GM19043 (cell line): ENCODE measurements at regions not wholly inside any gene's neighbourhood (a gene's known extent, or its start where the extent isn't known, plus 50 kb on each side); places are given as distances from the start of the nearest gene placed in this dataset.

Experiments
- ATAC-seq: cut with Tn5 transposase; IDR thresholded peaks from one replicate; pipeline ENCODE4 v1.9.1; 2021; ENCODE audit warnings: low read depth; ENCODE audit not compliant: unreplicated experiment

DNA sequence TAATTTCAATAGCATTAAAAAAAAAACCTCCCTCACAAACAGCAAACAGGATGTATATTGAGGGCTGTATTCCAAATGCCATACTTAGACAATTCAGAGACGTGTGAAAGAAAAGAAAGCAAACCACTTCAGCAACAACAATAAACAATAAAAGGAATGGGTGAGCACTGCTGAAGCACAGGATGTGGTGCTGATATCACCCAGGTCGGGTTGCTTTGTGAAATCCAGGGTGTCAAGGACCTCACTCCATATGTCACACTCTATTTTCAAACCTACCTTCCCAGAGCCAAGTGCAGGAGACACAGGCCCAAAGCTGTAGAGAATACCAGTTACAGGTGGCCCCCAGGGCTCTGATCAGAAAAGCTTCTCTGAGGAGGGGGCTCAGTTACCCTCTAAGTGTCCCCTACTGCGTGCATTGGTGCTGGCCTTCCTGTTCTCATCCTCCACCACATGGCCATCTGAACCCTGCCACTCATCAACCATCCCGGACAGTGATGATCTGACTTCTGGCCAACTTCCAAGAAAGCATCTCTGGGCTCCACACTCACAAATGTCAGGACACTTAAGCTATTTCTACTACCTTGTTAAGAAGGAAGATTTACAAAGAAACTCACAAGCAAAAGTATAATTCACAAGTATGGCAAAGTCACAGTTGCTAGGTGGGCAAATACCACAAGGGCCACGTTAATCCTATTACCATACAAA lies 363.0 kb downstream of the SS18 start:
- no peak for ATAC-seq

DNA sequence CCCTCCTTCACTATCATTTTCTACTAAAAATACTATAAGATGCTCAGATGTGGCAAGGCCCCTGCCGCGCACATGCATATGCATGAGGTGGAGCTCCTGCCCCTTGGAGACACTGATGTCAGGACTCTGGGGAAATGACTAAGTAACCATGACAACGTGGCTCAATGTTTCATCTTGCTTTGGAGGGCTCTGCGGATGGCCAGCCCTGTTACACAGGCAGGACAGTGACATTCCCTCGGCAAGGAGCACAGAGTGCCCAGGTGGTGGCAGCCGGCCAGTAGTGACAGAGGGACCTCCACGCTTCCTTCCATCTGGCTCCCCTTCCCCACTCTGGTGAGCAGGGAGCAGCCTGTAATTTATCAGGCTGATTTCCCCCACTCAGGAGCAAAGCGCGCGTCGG lies 364.1 kb downstream of the SS18 start:
- no peak for ATAC-seq

DNA sequence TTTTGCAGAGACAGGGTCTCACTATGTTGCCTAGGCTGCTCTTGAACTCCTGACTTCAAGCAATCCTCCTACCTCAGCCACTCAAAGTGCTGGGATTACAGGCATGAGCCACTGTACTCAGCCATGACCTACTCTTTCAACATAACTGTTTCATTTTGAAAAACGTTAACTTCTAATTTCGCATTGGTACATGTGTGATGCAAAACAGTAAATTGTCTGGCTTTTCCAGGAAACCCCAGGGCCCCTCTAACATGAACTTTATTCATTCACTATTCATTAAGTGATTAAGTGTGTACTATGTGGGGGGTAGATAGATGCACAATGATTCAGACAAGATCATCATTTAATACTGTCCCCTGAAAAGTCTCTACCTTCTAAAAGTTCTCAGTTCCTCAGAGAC lies 364.9 kb downstream of the SS18 start:
- ATAC-seq: no peak

DNA sequence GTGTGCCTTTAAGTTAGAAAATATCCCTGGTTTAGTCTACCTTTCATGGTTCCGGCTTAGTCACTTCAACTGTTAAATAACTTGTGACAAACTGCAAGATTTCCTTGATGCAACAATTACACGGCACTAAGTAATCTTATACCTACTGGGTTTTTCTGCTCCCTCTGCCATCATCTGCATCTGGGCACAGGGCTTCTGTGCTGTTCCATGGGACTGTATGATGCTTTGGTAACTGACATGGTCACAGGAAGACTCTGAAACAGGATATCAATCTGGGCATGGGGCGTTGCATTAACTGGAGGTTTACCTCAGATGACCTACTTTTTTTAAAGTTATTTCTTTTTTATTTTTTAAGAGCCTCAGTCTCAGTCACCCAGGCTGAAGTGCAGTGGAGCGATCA lies 365.4 kb downstream of the SS18 start:
- ATAC-seq: no peak

DNA sequence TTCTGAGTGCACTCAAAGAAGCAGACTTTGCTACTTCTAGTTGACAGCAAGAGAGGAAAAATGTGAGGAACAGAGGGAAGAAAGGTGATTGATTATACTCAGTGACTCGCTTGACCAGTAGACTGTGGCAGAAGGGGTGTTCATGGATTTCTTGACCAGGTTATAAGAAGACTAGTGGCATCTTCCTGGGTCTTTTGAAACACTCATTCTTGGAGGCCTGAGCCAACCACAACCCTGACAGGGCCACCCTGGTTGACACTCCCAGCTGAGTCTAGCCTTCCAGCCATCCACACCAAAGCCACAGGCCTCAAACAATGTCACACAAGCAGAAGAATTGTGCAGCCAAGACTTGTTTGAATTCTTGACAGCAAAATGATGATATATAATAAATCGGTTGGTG lies 366.3 kb downstream of the SS18 start:
- no peak for ATAC-seq

DNA sequence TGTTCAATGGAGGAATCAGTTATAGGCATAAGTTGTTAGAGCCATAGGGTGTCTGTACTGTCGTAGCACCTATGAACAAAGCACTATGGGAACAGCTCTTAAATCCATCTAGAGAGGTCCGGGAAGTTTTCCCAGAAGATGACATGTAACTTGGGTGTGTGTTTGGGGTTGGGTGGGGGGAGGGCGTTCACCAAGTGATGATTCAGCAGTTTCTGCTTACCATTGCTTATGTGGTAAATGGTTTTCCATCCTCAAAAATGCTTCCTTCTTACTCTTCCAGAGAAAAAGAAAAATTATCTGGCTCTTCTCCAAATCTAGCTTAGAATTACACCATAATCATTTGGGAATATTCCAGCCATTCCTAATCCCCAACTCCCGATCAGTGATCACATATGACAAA lies 361.1 kb upstream of the ZNF521 start:
- no peak for ATAC-seq

DNA sequence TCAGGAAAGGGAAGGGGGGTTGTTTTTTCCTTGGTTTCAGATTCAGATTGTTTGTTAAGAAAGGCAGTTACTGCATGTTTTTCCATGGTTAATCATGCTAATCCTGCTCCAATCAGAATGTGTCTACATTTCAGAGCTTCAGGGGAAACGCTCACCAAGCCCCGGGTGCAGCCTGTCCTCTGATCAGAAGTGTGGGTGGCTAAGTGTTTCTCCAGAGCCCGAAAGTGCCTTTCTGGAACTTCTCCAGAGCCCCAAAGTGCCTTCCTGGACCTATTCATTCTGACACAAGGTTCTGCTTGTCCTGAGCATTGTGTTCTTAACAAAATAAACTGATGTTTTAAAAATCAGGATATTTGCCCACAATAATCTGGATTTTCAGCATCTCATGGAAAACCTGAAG lies 359.0 kb upstream of the ZNF521 start:
- ATAC-seq: no peak

DNA sequence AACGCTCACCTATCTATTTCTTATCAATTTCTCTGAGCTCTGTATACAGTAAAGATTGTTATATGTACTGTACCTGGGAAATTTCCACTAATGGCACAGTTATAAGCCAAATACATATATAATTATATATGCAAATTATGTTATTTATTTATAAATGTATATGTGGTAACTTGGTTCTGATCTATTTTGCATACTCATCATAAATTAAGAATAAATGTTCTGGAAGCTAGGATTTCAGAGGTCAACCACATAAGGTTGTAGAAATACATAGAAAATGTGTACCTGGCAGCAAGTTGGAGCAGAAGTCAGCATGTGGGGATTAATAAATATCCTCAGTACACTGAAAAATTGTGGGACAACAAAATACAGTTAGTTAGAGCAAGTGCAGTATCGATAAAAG lies 353.7 kb upstream of the ZNF521 start:
- no peak for ATAC-seq

DNA sequence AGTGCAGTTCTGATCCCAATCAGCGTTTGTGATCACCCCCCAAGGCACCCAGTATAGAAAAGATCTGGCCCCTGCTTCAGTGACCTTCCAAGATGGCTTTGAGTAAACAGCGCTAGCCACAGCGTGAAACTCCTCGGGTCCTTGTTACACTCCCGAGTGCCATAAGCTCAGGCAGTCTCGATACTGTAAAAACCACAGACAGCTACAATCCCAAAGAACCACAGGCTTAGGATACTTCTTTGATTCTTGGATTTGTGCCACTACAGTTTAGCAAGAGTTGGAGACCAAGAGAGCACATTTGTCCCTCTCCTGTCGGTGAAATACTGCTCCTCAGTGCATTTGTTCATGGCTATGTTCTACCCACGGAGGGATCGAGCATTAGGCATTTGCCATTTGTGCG lies 352.5 kb upstream of the ZNF521 start:
- no peak for ATAC-seq

DNA sequence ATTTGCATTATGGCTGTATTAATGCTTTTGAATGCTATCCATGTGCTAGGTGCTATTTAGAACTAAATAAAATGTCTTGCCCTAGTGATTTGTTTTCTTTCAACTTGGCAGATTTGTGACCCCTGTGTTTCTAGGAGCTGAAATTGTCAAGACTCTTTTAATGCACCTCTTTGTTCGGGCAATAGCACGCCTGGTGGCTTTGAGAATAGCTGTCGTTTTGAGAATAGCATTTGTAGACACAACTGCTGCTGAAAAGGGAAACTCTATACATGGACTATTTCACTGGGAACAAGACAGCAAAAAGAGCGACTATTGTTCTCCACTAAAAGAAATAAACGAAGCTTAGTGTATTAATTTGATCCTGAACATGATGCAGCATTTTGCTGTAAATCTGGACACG lies 352.1 kb upstream of the ZNF521 start:
- no peak for ATAC-seq

DNA sequence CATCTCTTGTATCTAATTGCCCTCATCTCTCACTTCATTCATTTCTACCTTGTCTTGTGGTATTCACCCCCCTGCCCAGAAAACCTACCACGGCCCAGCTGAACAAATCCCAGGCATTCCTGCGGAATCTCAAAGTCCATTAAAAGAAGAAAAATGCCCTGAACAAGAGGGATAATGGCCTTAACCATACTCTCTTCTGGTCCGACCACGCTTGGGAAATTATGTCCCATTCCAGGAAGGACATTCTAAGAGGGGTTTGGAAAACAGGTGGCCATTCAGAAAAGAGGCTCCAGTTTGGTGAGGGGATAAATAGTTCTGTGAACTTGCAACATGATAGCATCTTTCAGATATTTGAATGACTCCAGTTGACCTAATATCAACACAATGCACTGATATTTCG lies 349.9 kb upstream of the ZNF521 start:
- no peak for ATAC-seq

DNA sequence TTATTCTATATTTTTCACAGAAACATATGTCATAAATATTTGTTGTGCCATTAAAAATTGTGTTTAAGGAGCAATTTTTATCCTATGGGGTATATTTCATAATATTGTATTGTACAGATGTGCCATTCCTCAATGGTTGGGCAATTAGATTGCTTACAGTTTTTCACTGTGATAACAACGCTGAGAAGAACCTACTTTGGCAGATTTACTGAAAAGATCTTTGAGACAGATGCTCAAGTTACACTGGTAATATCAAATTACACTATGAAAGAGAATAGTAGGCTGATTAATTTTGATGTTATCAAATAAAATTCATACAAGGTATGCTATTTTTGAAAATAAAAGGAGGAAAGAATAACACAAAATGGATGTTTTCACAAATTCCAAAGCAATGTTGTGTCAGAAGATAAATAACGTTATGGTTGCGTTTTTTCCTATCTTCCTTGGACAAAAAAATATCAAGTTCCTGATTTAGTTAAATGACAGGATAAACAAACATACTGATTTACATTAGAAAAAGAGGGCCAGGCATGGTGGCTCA lies 335.1 kb upstream of the ZNF521 start:
- ATAC-seq: no peak

DNA sequence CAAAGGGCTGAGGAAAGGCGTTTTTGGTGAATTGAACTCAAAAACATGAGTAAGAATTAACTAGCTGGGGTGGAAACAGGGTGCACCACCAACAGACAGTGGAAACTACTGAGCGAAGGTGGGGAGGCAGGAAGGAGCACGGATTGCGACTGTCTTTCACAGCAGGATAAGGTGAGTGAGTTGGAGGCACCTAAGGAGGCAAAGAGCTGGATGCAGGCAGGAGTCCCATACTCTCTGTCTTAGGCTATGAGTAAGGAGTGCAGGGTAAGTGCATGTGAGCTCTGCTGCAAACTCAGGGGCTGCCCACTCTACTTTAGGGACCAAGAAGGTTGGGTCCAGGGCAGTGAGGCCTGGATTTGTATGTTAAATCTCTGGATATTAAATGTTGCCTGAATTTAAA lies 333.1 kb upstream of the ZNF521 start:
- no peak for ATAC-seq

DNA sequence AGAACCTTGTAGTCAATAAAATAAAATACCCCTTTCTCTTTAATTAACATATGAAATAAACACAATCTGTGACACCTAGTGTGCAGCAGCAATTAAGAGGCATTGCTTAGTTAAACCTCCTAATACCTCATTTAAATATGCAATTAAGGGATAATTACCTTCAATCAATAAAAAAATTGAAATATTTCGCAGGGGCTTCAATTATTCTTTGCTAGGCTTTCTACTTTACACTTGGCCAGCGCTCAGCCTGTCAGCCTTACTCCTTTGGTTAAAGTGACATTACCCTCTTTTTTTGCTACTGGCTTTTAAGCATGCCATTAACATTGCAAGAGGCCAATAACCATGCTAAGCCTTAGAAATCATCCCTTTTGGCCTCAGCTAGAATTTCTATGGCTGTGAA lies 327.5 kb upstream of the ZNF521 start:
- no peak for ATAC-seq

DNA sequence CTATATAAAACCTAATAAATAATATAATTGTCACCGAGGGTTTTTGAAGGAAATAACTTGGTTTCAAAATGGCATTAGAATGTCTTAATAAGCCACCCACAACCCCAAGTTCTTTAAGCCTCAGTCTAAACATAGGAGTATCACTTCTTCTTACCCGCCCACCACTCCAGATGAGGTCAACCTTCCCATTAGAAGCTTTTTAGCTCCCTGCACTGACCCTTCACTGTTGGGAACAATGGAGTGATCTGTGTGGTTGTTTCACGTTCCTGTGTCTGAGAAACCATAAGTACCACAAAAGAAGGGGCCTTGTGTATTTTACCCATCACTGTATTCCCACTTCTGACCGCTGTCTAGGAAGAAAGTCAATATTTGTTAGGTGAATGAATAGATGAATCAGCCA lies 326.3 kb upstream of the ZNF521 start:
- ATAC-seq: no peak

DNA sequence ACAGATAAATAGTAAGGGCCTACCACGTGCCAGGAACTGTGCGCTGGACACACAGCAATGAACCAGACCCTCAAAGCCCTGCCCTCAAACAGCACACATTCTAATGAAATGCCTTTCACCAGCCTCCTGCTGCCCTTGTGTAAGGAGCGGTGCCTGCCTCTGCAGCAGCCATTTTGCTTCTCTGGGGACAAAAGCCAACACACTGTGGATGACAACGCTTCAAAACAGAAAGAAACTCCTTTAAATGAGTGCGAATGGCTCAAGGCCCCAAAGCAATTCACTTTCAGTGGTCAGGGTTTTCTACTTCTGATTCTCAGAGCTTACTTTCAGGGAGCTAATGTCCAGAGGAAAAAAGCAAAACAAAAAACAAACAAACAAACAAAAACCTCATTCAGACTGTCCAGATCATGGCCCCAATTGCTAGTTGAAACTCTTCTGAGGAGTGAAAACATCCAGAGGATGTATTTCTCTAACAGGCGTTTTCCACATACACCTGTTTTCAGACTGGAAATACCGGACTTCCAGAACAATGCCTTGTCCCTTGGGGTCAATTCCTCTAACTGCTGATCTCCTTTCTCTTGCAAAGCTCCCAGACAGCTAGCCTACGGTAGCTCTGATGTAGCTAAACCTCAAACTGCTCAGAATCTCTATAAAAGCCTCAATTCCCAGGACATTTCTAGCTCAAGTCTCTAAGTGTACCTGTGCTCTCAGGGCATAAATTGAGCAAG lies 323.3 kb upstream of the ZNF521 start:
- ATAC-seq: no peak

DNA sequence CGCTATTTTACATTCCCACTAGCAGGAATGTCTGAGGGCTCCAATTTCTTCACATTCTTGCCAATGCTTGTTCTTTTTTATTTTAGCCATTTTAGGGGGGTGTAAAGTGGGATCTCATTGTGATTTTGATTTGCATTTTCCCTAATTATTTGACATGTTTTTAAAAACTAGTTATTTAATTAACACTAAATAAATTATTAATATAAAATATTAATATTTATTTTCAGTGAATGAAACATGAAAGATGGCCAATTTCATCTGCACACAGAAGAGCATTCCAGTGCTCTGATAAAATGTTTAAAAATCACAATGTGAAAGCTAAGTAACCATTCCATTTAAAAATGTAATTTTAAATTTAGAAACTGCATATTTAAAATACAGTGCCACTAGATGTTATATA lies 322.2 kb upstream of the ZNF521 start:
- no peak for ATAC-seq

DNA sequence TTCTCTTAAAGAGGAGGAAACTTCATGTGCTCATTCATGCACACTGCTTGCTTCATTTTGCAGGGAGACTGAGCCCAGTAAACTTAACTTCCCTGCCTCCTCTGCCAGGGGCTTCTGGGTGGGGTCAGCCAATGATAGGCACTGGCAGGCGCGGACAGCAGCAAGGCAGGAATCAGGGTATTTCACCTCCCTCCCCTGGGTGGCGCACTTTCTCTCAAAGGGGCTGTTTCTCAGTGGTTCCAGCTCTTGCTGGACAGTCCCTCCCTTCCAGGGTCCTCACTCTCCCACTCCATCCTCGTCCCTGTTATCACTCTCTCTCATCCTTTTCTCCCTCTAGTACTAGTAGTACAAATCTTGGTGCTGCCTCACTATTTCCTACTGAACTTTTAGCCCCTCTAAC lies 320.5 kb upstream of the ZNF521 start:
- ATAC-seq: no peak

DNA sequence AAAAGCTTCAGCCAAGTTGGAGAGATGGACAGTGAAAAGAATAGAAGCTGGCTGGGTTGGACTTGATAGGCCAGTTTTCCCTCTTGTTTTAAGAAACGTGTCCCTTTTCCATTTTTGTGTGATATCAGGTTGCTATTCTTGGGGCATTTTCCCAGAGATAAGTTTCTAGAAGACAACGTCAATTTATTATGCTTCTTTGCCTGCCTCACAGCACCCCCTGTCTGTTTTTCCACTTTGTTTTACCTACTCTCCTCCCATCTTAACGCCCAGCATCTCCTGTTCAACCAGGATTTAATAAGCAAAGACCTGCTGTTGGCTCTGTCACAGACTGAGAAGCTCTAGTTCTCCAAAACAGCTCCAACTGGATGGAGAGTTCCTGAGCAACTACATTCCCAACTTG lies 317.8 kb upstream of the ZNF521 start:
- ATAC-seq: no peak

DNA sequence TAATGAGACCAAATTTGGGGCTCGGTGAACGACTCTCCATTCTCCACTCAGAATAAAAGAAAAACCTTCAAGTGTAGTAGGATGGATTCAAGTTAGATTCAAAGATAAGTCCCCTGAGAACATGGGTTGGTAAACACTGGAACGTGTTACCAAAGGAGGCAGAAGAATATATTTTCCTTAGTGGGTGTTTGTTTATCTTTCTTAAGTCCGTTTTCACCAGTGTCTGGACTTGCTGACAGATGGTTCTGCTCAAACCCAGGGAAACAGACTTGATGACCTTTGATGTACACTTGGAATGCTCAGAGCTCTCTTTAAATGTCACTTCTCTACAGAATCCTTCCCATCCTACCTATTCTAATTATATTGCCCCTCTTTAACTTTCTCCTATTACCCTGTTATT lies 310.3 kb upstream of the ZNF521 start:
- no peak for ATAC-seq

DNA sequence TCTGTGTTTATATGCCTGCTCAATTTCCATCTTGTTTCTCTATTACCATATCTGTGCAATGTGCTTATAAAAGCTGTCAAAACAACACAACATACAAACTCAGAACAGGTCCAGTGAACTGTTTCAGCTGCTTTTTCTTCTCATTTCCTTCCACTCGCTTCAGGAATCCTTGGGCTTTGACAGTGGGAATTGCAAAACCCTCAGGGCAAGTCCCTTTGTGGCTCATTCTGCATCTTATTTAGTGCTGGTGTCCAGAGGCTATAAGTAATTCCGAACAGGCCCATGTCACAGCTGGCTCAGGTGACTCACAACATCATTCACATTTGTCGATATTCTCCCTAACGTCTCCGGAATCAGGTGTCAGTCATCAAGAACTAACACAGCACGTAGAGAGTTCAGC lies 309.9 kb upstream of the ZNF521 start:
- ATAC-seq: no peak

DNA sequence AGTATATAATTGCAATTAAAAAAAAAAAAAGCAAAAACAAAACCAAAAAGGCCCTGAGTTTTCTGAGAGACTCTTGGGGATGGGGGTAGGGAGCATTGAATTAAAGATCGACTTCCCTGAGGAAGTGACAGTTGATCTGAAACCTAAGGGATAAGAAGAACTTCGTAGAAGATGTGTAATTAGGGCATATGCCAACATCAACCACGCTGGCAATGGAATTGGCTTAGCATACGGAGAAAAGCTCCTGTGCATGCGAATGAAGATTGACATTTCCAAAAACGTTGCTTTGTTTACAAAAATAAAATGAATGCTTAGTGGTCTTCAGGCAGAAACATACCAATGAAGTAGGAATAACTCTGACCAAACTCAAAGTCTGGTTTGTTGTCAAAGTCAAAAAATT lies 307.6 kb upstream of the ZNF521 start:
- no peak for ATAC-seq
